HG03135 (cell line): ENCODE measurements at regions not wholly inside any gene's neighbourhood (a gene's known extent, or its start where the extent isn't known, plus 50 kb on each side); places are given as distances from the start of the nearest gene placed in this dataset.

ENCODE experiments used
- ATAC-seq: cut with Tn5 transposase; IDR thresholded peaks from one replicate; pipeline ENCODE4 v1.9.1; 2021; ENCODE audit warnings: mild to moderate bottlenecking, moderate library complexity; ENCODE audit not compliant: unreplicated experiment

- ATAC-seq: no peak
These were observed 102.9 kb upstream of the EPB41L3 start for GRCh38 chr18:5646739-5647138.

GRCh38 chr18:5643288-5643687 lies 99.5 kb upstream of the EPB41L3 start:
- no peak for ATAC-seq

GRCh38 chr18:5640939-5641338 lies 97.1 kb upstream of the EPB41L3 start:
- no peak for ATAC-seq

GRCh38 chr18:5639131-5639530 lies 95.3 kb upstream of the EPB41L3 start:
- ATAC-seq: no peak

- no peak for ATAC-seq
These were observed 88.2 kb upstream of the EPB41L3 start for GRCh38 chr18:5632041-5632440.

GRCh38 chr18:5630900-5631413 lies 87.2 kb upstream of the EPB41L3 start:
- ATAC-seq: no peak

- ATAC-seq: peak; percentile 77
These were observed 86.5 kb upstream of the EPB41L3 start for GRCh38 chr18:5630057-5630899.

GRCh38 chr18:5628512-5629255 lies 84.9 kb upstream of the EPB41L3 start:
- ATAC-seq: no peak

- no peak for ATAC-seq
These were observed 84.1 kb upstream of the EPB41L3 start for GRCh38 chr18:5627776-5628511.

- ATAC-seq: no peak
These were observed 82.5 kb upstream of the EPB41L3 start for GRCh38 chr18:5626130-5626880.

- no peak for ATAC-seq
These were observed 81.3 kb upstream of the EPB41L3 start for GRCh38 chr18:5625076-5625475.

- no peak for ATAC-seq
These were observed 79.1 kb upstream of the EPB41L3 start for GRCh38 chr18:5622905-5623304.

GRCh38 chr18:5620289-5620688 lies 76.5 kb upstream of the EPB41L3 start:
- no peak for ATAC-seq

GRCh38 chr18:5619376-5619775 lies 75.6 kb upstream of the EPB41L3 start:
- ATAC-seq: no peak

GRCh38 chr18:5618047-5618688 lies 74.4 kb upstream of the EPB41L3 start:
- ATAC-seq: no peak

- ATAC-seq: no peak
These were observed 67.4 kb upstream of the EPB41L3 start for GRCh38 chr18:5611221-5611620.

- no peak for ATAC-seq
These were observed 65.0 kb upstream of the EPB41L3 start for GRCh38 chr18:5608846-5609245.

GRCh38 chr18:5606951-5607350 lies 63.2 kb upstream of the EPB41L3 start:
- no peak for ATAC-seq

GRCh38 chr18:5604778-5605177 lies 61.0 kb upstream of the EPB41L3 start:
- no peak for ATAC-seq

GRCh38 chr18:5603153-5603552 lies 59.4 kb upstream of the EPB41L3 start:
- no peak for ATAC-seq
